ENCODE measurements at regions not wholly inside any gene's neighbourhood (a gene's known extent, or its start where the extent isn't known, plus 50 kb on each side); places are given as distances from the start of the nearest gene placed in this dataset.

DNA sequence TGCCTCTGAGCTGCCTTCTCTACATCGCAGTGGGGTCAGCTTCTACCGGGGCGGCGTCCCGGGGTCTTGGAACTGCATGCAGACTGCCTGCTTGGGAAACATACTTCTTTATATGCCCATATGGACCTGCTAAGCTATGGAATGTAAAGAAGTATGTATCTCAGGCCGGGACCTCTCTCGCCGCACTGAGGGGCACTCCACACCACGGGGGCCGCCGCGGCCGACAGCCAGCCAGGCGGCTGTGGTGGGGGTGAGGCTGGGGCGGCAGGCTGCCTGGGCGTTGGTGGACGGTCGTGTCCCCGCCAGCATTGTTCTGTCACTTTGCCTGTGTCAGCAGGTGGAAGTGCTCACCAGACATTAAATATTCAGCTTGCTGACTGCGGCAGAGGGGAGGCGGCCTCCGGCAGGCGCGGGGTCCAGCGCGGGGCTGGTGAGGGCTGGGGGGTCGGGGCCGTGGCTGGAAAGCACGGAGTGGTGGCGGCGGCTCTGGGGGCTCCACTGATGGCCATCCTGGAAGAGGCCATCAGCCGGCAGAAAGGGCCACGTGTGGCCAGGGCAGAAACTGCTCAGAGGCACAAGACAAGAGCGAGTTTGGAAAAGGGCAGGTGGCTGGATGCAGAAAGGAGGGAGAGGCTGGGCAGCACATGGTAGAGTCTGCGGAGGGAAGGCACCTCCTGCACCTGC lies 78.6 kb upstream of the GATA5 start:
- TF ChIP-seq, protein P1, sequence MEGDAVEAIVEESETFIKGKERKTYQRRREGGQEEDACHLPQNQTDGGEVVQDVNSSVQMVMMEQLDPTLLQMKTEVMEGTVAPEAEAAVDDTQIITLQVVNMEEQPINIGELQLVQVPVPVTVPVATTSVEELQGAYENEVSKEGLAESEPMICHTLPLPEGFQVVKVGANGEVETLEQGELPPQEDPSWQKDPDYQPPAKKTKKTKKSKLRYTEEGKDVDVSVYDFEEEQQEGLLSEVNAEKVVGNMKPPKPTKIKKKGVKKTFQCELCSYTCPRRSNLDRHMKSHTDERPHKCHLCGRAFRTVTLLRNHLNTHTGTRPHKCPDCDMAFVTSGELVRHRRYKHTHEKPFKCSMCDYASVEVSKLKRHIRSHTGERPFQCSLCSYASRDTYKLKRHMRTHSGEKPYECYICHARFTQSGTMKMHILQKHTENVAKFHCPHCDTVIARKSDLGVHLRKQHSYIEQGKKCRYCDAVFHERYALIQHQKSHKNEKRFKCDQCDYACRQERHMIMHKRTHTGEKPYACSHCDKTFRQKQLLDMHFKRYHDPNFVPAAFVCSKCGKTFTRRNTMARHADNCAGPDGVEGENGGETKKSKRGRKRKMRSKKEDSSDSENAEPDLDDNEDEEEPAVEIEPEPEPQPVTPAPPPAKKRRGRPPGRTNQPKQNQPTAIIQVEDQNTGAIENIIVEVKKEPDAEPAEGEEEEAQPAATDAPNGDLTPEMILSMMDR (IDR thresholded peaks at IDR 0.05), result no peak
- TF ChIP-seq POLR2A (IDR thresholded peaks at IDR 0.05), result no peak

Data from esophagus squamous epithelium (tissue), 4 donors.